ENCODE measurements at regions not wholly inside any gene's neighbourhood (a gene's known extent, or its start where the extent isn't known, plus 50 kb on each side); places are given as distances from the start of the nearest gene placed in this dataset.

GRCh38 chr5:107247427-107247826, 423.3 kb downstream of the EFNA5 start:
- TF ChIP-seq CTCF (IDR thresholded peaks at IDR 0.05) (no peak), EZH2 (IDR thresholded peaks at IDR 0.05; ENCODE audit: borderline replicate concordance, insufficient read depth, low read depth, low read length, poor library complexity, severe bottlenecking) (no peak)
